Activated CD4-positive, alpha-beta memory T cell treated with anti-CD3 and anti-CD28 coated beads for 36 hours (primary cell): ENCODE measurements at regions not wholly inside any gene's neighbourhood (a gene's known extent, or its start where the extent isn't known, plus 50 kb on each side); places are given as distances from the start of the nearest gene placed in this dataset.

Source experiments
- CTCF ChIA-PET: fragments of 350-600 bp; sonication (Branson Sonifier 250); formaldehyde crosslinking; loops from one replicate; lab custom pipeline; 2021; ENCODE audit warnings: antibody characterized with exemption, inconsistent platforms; lab: Charles Lee
- POLR2A ChIA-PET: fragments of 350-600 bp; sonication (Branson Sonifier 250); formaldehyde crosslinking; loops from one replicate; lab custom pipeline; 2021; ENCODE audit warnings: antibody characterized with exemption; lab: Charles Lee
- DNase-seq: peaks from one replicate; pipeline ENCODE4 v3.0.0-alpha.2; 2020
- H3K27ac Mint-ChIP-seq: one replicate; pipeline ENCODE4 v1.8.0; 2021; ENCODE audit warnings: mixed read lengths
- H3K27me3 Mint-ChIP-seq: one replicate; pipeline ENCODE4 v1.8.0; 2021; ENCODE audit warnings: mixed read lengths
- H3K36me3 Mint-ChIP-seq: one replicate; pipeline ENCODE4 v1.8.0; 2021; ENCODE audit warnings: mixed read lengths
- H3K4me1 Mint-ChIP-seq: one replicate; pipeline ENCODE4 v1.8.0; 2021; ENCODE audit warnings: low read depth, mixed read lengths
- H3K4me3 Mint-ChIP-seq: one replicate; pipeline ENCODE4 v1.8.0; 2021; ENCODE audit warnings: mild to moderate bottlenecking, mixed read lengths
- H3K9me3 Mint-ChIP-seq: one replicate; pipeline ENCODE4 v1.8.0; 2021; ENCODE audit warnings: mixed read lengths
- intact Hi-C: fragments of 100-400 bp; cut with micrococcal nuclease; formaldehyde crosslinking; loops from one replicate; pipeline ENCODE4 v1.15.1; 2023

DNA sequence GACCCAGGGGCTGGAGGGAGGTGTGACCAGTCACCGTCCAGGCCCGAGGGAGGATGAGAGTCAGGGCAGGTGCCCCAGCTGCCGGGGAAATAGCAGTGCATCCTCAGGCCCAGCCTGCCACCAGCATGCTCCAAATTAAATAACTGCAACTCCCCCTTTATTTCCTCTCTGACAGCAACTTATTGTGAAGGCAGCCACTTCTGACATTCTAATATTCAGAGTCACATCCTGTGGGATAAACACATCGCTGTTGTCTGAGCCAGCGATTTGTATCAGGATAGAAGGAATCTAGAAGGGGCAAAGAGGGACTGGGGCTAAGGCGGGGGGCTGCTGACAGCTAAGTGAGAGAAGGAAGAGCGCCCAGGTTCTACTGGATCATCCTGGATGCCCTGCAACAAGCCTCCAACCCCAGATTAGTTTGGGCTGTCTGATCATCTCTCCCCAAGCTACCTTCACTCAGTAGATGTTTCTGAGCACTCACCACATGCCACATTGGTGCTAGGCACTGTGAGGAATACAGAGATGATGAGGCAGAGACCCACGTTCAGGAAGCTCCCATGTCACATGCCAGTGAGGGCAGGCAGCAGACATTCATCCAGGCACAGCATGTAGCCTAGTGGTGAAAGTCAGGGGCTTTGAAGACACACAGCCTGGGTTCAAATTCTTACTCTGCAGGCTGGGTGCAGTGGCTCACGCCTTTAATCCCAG is 214.1 kb downstream of the BUD13 start:
- Mint-ChIP-seq H3K4me1 (no peaks in the 10 kb centered on the region), H3K4me3 (no peak overlapping the region), H3K9me3 (no peaks in the 10 kb centered on the region), H3K36me3 (no peaks in the 10 kb centered on the region), H3K27ac (no peak overlapping the region), H3K27me3 (peaks cover 4% of the 10 kb centered on the region)
- DNase-seq, result no peak
- CTCF ChIA-PET, result no interaction called here
- intact Hi-C loops, result no loop called here
- POLR2A ChIA-PET, result no interaction called here

DNA sequence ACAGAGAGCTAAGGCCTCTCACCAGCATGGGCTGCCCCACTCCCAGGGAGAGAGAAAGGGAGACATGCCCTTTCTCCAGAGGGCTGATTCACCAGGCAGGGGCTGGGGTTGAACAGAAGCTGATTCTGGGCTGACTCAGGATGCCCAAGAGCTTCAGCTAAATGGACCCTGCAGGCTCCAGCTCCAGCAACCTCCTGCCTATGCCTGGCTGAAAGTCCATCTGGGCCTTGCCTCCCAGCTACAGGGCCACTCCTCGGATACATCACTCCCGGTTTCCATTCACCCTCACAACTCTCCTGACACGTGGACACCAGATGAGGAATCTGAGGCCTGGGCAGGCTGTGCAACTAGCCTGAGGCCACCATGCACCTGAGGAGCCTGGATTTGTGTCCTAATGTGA is 215.5 kb downstream of the BUD13 start:
- H3K9me3 Mint-ChIP-seq, result no peaks in the 10 kb centered on the region
- ChIA-PET CTCF (no interaction called here), POLR2A (no interaction called here)
- intact Hi-C loops, result no loop called here
- H3K4me3 Mint-ChIP-seq, result no peak overlapping the region
- H3K27ac Mint-ChIP-seq, result no peak overlapping the region
- no peaks in the 10 kb centered on the region for H3K36me3 Mint-ChIP-seq
- peaks cover 6% of the 10 kb centered on the region for H3K27me3 Mint-ChIP-seq
- no peaks in the 10 kb centered on the region for H3K4me1 Mint-ChIP-seq
- no peak for DNase-seq

DNA sequence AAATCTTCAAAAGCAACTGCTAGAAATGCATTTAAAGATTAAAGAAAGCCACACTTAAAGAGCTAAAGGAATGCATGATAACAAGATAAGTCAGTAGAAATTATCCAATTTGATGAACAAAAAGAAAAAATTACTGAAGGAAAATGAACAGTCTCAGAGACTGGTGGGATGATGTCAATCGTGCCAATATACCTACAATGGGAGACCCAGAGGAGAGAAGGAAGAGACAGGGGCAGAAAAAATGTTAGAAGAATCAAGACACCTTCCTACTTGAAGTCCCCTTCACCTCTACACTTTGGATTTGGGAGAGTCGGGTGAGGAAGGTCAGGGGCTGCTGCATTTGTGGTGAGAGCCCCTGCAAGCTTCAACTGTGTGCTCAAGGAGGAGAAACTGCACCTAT is 216.3 kb downstream of the BUD13 start:
- Mint-ChIP-seq H3K36me3 (no peaks in the 10 kb centered on the region), H3K4me3 (no peak overlapping the region), H3K4me1 (no peaks in the 10 kb centered on the region), H3K27me3 (peaks cover 6% of the 10 kb centered on the region), H3K9me3 (no peaks in the 10 kb centered on the region), H3K27ac (no peak overlapping the region)
- DNase-seq, result no peak
- CTCF ChIA-PET, result no interaction called here
- POLR2A ChIA-PET, result no interaction called here
- intact Hi-C loops, result no loop called here

DNA sequence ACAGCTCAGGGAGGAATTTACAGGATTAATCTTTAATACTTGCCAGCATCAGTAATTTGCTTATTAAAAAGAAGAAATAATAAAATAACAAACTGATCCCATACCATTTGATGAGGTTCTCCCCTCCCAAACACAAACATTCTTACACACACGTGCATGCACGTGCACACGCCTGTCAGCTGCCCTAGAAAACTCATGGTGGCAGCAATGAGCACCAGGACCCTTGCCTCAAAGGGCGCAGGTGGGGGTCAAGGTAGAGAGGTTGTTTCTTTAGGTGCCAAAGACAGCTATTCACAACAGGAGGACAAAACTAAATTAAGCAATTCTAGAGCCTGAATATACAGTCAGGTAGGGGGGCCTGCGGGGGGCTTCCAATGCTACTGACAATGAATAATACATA is 219.3 kb downstream of the BUD13 start:
- no peak overlapping the region for H3K4me3 Mint-ChIP-seq
- peaks cover 6% of the 10 kb centered on the region for H3K27me3 Mint-ChIP-seq
- no peaks in the 10 kb centered on the region for H3K4me1 Mint-ChIP-seq
- no peak for DNase-seq
- H3K9me3 Mint-ChIP-seq, result no peaks in the 10 kb centered on the region
- POLR2A ChIA-PET, result no interaction called here
- H3K36me3 Mint-ChIP-seq, result no peaks in the 10 kb centered on the region
- CTCF ChIA-PET, result interaction anchor here (1.3 kb wide), 1 partner anchor 51 kb away, joined by 3 read pairs; no protein-coding TSS in a partner anchor
- intact Hi-C loops, result no loop called here
- H3K27ac Mint-ChIP-seq, result no peak overlapping the region

DNA sequence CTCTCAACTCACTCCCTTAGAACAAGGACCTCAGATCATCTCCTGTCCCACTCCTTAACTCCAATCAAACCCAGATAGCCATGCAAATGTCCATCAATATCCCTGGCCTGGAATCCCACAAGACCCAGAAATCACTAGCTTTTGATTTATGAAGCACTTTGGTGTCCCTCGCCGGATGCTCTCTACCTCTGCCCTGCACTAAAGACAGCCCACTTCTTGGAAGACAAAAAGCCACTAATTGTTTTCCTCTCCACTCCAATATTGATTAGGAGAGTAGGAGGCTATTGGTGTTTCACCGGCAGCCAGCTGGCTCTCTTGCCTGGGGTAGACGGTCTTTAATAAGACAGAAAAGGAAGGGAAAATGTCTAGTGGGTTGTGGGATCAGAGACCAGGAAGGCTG is 221.2 kb downstream of the BUD13 start:
- ChIA-PET POLR2A (no interaction called here), CTCF (no interaction called here)
- intact Hi-C loops, result no loop called here
- peaks cover 6% of the 10 kb centered on the region for H3K27me3 Mint-ChIP-seq
- no peak for DNase-seq
- H3K9me3 Mint-ChIP-seq, result no peaks in the 10 kb centered on the region
- no peak overlapping the region for H3K27ac Mint-ChIP-seq
- no peak overlapping the region for H3K4me3 Mint-ChIP-seq
- no peaks in the 10 kb centered on the region for H3K4me1 Mint-ChIP-seq
- H3K36me3 Mint-ChIP-seq, result no peaks in the 10 kb centered on the region

DNA sequence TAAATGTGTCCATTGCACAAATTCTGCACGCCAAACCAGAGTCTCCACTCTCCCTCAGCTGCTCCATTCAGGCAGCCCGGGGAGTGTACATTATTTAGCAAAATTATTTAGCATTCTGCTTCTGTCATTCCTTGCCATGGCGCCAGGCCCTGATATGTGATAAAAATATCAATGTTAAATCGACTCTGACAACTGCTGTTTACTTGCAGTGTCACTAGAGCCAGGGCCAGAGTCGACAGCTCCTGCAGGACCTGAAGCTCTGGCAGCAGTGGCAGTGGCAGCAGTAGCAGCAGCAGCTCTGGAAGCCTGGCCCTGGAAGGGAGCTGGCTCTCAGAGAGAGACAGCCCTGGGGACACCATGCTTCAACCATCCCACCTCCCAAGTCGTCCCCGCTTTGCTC is 224.5 kb downstream of the BUD13 start:
- Mint-ChIP-seq H3K36me3 (no peaks in the 10 kb centered on the region), H3K27ac (no peak overlapping the region), H3K9me3 (no peaks in the 10 kb centered on the region), H3K4me3 (no peak overlapping the region), H3K4me1 (no peaks in the 10 kb centered on the region), H3K27me3 (peaks cover 2% of the 10 kb centered on the region)
- ChIA-PET POLR2A (interaction anchor here (0.6 kb wide), 1 partner anchor 14 kb away, joined by 4 read pairs; no protein-coding TSS in a partner anchor), CTCF (no interaction called here)
- intact Hi-C loops, result no loop called here
- DNase-seq, result no peak

DNA sequence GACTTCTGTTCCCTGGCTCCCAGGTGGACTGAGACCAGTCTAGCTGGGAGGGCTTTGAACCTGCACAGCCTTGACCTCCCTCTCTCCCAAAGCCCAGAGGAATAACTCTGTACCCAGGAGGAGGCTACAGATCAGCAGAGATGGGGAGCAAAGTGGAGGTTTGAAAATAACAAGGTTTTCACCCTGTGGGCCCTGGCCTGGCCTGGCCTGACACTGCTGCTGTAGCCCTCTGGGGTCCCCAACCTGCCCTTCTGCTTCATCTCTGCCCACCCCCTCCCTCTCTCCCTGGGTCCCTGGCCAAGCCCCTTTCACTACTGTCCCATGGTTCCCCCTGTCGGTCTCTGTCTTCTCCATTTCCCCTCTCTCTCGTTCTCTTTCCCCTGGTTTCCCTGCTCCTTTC is 225.2 kb downstream of the BUD13 start:
- H3K4me3 Mint-ChIP-seq, result no peak overlapping the region
- ChIA-PET POLR2A (interaction anchor here (0.6 kb wide), 1 partner anchor 13 kb away, joined by 4 read pairs; no protein-coding TSS in a partner anchor), CTCF (no interaction called here)
- no peak for DNase-seq
- no peaks in the 10 kb centered on the region for H3K9me3 Mint-ChIP-seq
- H3K36me3 Mint-ChIP-seq, result no peaks in the 10 kb centered on the region
- H3K4me1 Mint-ChIP-seq, result no peaks in the 10 kb centered on the region
- peaks cover 2% of the 10 kb centered on the region for H3K27me3 Mint-ChIP-seq
- intact Hi-C loops, result no loop called here
- no peak overlapping the region for H3K27ac Mint-ChIP-seq

DNA sequence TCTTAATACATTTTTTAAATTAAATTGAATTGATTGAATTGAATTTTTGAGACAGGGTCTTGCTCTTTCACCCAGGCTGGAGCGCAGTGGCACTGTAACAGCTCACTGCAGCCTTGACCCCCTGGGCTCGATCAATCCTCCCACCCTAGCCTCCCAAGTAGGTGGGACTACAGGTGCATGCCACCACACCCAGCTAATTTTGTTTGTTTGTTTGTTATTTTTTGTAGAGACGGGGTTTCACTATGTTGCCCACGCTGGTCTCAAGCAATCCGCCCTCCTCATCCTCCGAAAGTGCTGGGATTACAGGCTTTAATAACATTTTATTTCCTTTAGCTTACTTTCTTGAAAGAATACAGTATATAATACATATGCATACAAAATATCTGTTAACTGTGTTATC is 226.9 kb downstream of the BUD13 start:
- no peak for DNase-seq
- no peak overlapping the region for H3K27ac Mint-ChIP-seq
- H3K27me3 Mint-ChIP-seq, result no peaks in the 10 kb centered on the region
- POLR2A ChIA-PET, result no interaction called here
- no peaks in the 10 kb centered on the region for H3K36me3 Mint-ChIP-seq
- CTCF ChIA-PET, result no interaction called here
- intact Hi-C loops, result no loop called here
- no peaks in the 10 kb centered on the region for H3K4me1 Mint-ChIP-seq
- no peak overlapping the region for H3K4me3 Mint-ChIP-seq
- no peaks in the 10 kb centered on the region for H3K9me3 Mint-ChIP-seq

DNA sequence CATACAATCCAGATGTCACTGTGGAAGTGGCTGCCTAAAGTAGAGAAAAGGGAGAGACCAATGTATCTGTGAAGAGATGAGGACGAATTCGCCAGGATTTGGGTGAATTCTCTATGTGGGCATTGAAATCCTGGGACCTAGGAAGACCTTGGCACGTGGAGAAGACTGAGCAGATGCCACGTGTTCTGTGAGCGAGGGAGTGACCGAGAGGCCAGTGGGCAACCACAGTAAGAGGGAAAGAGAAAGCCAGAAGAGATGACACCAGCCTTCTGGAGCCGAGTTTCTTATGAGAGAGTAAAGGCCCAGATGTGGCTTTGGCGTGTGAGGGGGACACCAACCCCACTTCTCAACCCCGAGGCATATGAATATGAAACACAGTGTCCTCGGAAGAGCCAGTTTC is 228.1 kb downstream of the BUD13 start:
- peaks cover 2% of the 10 kb centered on the region for H3K27me3 Mint-ChIP-seq
- CTCF ChIA-PET, result no interaction called here
- H3K27ac Mint-ChIP-seq, result no peak overlapping the region

DNA sequence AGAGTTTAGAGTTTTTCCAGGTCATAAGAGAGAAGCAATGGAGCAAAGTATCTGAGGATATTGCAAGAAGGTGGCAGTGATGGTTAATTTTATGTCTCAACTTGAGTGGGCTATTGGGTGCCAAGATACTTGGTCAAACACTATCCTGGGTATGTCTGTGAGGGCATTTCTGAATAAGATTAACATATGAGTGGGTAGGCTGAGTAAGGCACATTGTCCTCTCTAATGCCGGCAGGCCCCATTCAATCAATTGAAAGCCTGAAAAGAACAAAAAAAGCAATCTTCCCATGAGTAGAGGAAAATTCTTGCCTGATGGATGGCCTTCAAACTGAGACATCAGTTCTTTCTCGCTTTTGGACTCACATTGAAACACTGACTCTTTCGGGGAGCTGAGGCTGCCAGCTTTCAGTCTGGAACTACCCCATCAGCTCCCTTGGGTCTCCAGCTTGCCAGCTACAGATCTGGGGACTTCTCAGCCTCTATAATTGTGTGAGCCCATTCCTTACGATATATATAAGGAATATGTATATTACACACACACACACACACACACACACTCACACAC is 228.8 kb downstream of the BUD13 start:
- Mint-ChIP-seq H3K27me3 (peaks cover 2% of the 10 kb centered on the region), H3K27ac (no peak overlapping the region), H3K4me3 (no peak overlapping the region), H3K9me3 (no peaks in the 10 kb centered on the region), H3K36me3 (no peaks in the 10 kb centered on the region), H3K4me1 (no peaks in the 10 kb centered on the region)
- ChIA-PET CTCF (no interaction called here), POLR2A (no interaction called here)
- intact Hi-C loops, result no loop called here
- no peak for DNase-seq

More for the DNA sequence above, 228.1 kb downstream of the BUD13 start:
- Mint-ChIP-seq H3K4me3 (no peak overlapping the region), H3K4me1 (no peaks in the 10 kb centered on the region), H3K36me3 (no peaks in the 10 kb centered on the region), H3K9me3 (no peaks in the 10 kb centered on the region)
- intact Hi-C loops, result no loop called here
- POLR2A ChIA-PET, result no interaction called here
- DNase-seq, result no peak

DNA sequence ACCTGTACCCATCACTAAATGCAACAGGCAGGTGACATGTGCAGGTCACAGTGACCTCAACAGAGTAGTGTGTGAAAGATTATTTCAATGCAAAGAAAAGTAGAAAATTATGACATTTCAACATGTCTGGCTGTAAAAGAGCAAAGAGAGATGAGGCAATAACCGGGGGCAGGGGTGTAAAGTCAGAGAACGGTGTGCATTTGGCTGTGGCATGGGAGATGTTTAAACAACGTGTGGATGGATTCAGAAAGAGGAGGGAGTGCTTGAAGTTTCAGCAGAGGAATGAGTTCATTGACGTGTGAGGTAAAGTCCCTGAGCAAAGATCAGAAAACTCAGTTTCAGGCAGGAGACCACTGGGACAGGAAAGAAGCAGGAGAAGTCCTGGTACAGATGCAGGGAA is 229.7 kb downstream of the BUD13 start:
- H3K36me3 Mint-ChIP-seq, result no peaks in the 10 kb centered on the region
- no peak overlapping the region for H3K4me3 Mint-ChIP-seq
- H3K27me3 Mint-ChIP-seq, result peaks cover 2% of the 10 kb centered on the region
- intact Hi-C loops, result no loop called here
- DNase-seq, result no peak
- H3K4me1 Mint-ChIP-seq, result no peaks in the 10 kb centered on the region
- ChIA-PET CTCF (no interaction called here), POLR2A (no interaction called here)
- H3K27ac Mint-ChIP-seq, result no peak overlapping the region
- H3K9me3 Mint-ChIP-seq, result no peaks in the 10 kb centered on the region

DNA sequence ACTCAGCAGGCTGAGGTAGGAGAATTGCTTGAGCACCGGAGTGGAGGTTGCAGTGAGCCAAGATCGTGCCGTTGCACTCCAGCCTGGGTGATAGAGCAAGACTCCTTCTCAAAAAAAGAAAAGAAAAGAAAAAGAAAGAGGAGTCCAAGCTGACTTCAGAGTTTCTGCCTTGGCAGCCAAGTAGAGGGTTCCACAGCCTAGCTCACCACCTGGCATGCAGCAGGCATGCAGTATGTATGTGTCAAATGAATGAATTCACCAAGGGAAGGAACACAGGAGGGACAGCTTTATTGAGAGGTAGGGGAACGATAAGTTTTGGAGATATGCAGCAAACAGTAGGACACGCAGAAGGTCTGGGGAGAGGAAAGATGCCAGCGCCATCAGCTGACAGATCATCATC is 230.4 kb downstream of the BUD13 start:
- Mint-ChIP-seq H3K27me3 (peaks cover 2% of the 10 kb centered on the region), H3K4me1 (no peaks in the 10 kb centered on the region)
- intact Hi-C loops, result no loop called here

DNA sequence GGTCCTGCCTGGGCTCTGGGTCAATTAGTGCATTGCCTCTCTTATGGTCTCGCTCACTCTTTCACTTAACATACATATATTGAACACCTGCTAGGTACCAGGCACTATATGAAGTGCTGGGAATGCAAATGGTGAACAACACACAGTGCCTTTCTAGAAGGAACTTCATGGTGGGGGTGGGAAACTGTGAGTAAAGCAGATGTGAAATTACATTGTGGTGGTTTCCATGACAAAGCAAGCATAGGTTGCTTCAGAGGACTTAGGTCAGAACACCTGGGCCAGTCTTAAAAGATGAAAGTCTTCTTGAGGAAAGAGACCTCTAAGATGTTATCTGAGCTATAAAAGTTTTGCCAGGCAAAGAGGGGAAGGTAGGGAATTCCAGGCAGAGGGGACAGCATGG is 231.3 kb downstream of the BUD13 start:
- no peak for DNase-seq
- H3K27ac Mint-ChIP-seq, result no peak overlapping the region

More for the DNA sequence above, 230.4 kb downstream of the BUD13 start:
- ChIA-PET POLR2A (no interaction called here), CTCF (no interaction called here)
- Mint-ChIP-seq H3K27ac (no peak overlapping the region), H3K36me3 (no peaks in the 10 kb centered on the region), H3K9me3 (no peaks in the 10 kb centered on the region), H3K4me3 (no peak overlapping the region)
- DNase-seq, result no peak

More for the DNA sequence above, 231.3 kb downstream of the BUD13 start:
- ChIA-PET CTCF (no interaction called here), POLR2A (no interaction called here)
- Mint-ChIP-seq H3K36me3 (no peaks in the 10 kb centered on the region), H3K9me3 (no peaks in the 10 kb centered on the region), H3K4me3 (no peak overlapping the region), H3K27me3 (peaks cover 2% of the 10 kb centered on the region), H3K4me1 (no peaks in the 10 kb centered on the region)
- intact Hi-C loops, result no loop called here
